Activated B cell treated with CpG ODN at 0.5 μM for 24 hours (primary cell): ENCODE measurements at regions not wholly inside any gene's neighbourhood (a gene's known extent, or its start where the extent isn't known, plus 50 kb on each side); places are given as distances from the start of the nearest gene placed in this dataset.

ENCODE experiments used
- ATAC-seq: fragments of 200-7000 bp; cut with Tn5 transposase; one replicate; pipeline ENCODE4 v1.10.0; 2021; ENCODE audit warnings: low read depth, mild to moderate bottlenecking, moderate library complexity
- CTCF ChIA-PET: fragments of 350-600 bp; sonication (Branson Sonifier 250); formaldehyde crosslinking; loops from one replicate; lab custom pipeline; 2021; ENCODE audit warnings: antibody characterized with exemption; lab: Charles Lee
- POLR2A ChIA-PET: fragments of 350-600 bp; sonication (Branson Sonifier 250); formaldehyde crosslinking; loops from one replicate; lab custom pipeline; 2021; ENCODE audit warnings: antibody characterized with exemption; lab: Charles Lee
- DNase-seq: peaks from one replicate; pipeline ENCODE4 v3.0.0; 2022
- H3K27ac Mint-ChIP-seq: one replicate; pipeline ENCODE4 v1.8.0; 2020; ENCODE audit warnings: mixed read lengths
- H3K27me3 Mint-ChIP-seq: one replicate; pipeline ENCODE4 v1.8.0; 2021; ENCODE audit warnings: mixed read lengths
- H3K36me3 Mint-ChIP-seq: one replicate; pipeline ENCODE4 v1.8.0; 2021; ENCODE audit warnings: low read depth, mixed read lengths
- H3K4me1 Mint-ChIP-seq: one replicate; pipeline ENCODE4 v1.8.0; 2021; ENCODE audit warnings: mixed read lengths
- H3K4me3 Mint-ChIP-seq: one replicate; pipeline ENCODE4 v1.8.0; 2020; ENCODE audit warnings: mild to moderate bottlenecking, mixed read lengths
- H3K9me3 Mint-ChIP-seq: one replicate; pipeline ENCODE4 v1.8.0; 2020; ENCODE audit warnings: mixed read lengths
- CTCF ChIP-seq: fragments of 200-600 bp; IDR thresholded peaks from one replicate; pipeline ENCODE4 v1.8.0; 2022; ENCODE audit warnings: antibody characterized with exemption, mild to moderate bottlenecking
- intact Hi-C: fragments of 100-400 bp; cut with micrococcal nuclease; formaldehyde crosslinking; loops from one replicate; pipeline ENCODE4 v1.15.1; 2024

GRCh38 chr7:153847828-153848227 lies 204.4 kb upstream of the DPP6 start:
- H3K36me3 Mint-ChIP-seq = no peaks in the 10 kb centered on the region
- H3K27ac Mint-ChIP-seq = no peak overlapping the region
- no peak for ATAC-seq
- CTCF ChIA-PET = no interaction called here
- POLR2A ChIA-PET = no interaction called here
- no peak for TF ChIP-seq CTCF
- H3K4me3 Mint-ChIP-seq = no peak overlapping the region
- no peaks in the 10 kb centered on the region for H3K27me3 Mint-ChIP-seq
- no peaks in the 10 kb centered on the region for H3K4me1 Mint-ChIP-seq
- H3K9me3 Mint-ChIP-seq = peaks cover 13% of the 10 kb centered on the region
- DNase-seq = no peak
- intact Hi-C loops = no loop called here

GRCh38 chr7:153852261-153852660 lies 199.9 kb upstream of the DPP6 start:
- POLR2A ChIA-PET = no interaction called here
- intact Hi-C loops = no loop called here
- DNase-seq = no peak
- no peaks in the 10 kb centered on the region for H3K4me1 Mint-ChIP-seq
- no peak for ATAC-seq
- H3K27me3 Mint-ChIP-seq = no peaks in the 10 kb centered on the region
- peaks cover 3% of the 10 kb centered on the region for H3K9me3 Mint-ChIP-seq
- CTCF ChIA-PET = no interaction called here
- H3K27ac Mint-ChIP-seq = no peak overlapping the region
- no peak for TF ChIP-seq CTCF
- H3K4me3 Mint-ChIP-seq = no peak overlapping the region
- no peaks in the 10 kb centered on the region for H3K36me3 Mint-ChIP-seq

- Mint-ChIP-seq H3K27me3 (no peaks in the 10 kb centered on the region), H3K4me1 (no peaks in the 10 kb centered on the region), H3K27ac (no peak overlapping the region), H3K9me3 (peaks cover 10% of the 10 kb centered on the region), H3K4me3 (no peak overlapping the region), H3K36me3 (no peaks in the 10 kb centered on the region)
- ATAC-seq (no peak), DNase-seq (no peak)
- intact Hi-C loops = no loop called here
- ChIA-PET CTCF (no interaction called here), POLR2A (no interaction called here)
- TF ChIP-seq CTCF = no peak
Measured at GRCh38 chr7:153858355-153858754, 193.8 kb upstream of the DPP6 start.

GRCh38 chr7:153859239-153859638 lies 193.0 kb upstream of the DPP6 start:
- Mint-ChIP-seq H3K36me3 (no peaks in the 10 kb centered on the region), H3K9me3 (peaks cover 10% of the 10 kb centered on the region), H3K27me3 (no peaks in the 10 kb centered on the region), H3K27ac (no peak overlapping the region), H3K4me1 (no peaks in the 10 kb centered on the region), H3K4me3 (no peak overlapping the region)
- DNase-seq (no peak), ATAC-seq (no peak)
- CTCF ChIA-PET = no interaction called here
- TF ChIP-seq CTCF = no peak
- intact Hi-C loops = no loop called here
- POLR2A ChIA-PET = no interaction called here

- Mint-ChIP-seq H3K27me3 (peaks cover 14% of the 10 kb centered on the region), H3K9me3 (peaks cover 8% of the 10 kb centered on the region), H3K36me3 (no peaks in the 10 kb centered on the region), H3K27ac (no peak overlapping the region), H3K4me1 (no peaks in the 10 kb centered on the region), H3K4me3 (no peak overlapping the region)
- TF ChIP-seq CTCF = no peak
- DNase-seq (no peak), ATAC-seq (no peak)
- CTCF ChIA-PET = no interaction called here
- intact Hi-C loops = no loop called here
- POLR2A ChIA-PET = no interaction called here
Measured at GRCh38 chr7:153886506-153887441, 165.4 kb upstream of the DPP6 start.
